ENCODE measurements at regions not wholly inside any gene's neighbourhood (a gene's known extent, or its start where the extent isn't known, plus 50 kb on each side); places are given as distances from the start of the nearest gene placed in this dataset.

DNA sequence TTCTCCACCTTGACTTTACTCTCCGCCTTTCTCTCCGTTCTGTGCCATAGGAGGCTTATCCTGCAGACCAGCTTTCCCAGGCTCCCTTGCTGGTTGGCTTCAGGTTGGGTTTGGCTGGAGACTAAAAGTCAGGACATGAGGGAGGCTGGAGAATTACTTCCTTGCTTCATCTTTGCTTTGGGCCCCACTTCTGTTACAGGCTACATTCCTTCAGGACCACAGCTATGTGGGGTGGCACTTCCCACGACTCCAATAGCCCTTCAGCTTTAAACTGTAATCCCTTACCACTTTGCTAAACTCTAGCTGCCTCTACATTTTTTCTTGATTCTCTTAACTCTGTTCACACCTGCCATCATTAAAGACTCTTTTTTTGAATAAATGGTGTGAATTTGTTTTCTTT, 186.7 kb upstream of the NR4A3 start:
- TF ChIP-seq SRF (IDR thresholded peaks at IDR 0.05; ENCODE audit: low read depth, low read length) = no peak
- TF ChIP-seq, protein P1, sequence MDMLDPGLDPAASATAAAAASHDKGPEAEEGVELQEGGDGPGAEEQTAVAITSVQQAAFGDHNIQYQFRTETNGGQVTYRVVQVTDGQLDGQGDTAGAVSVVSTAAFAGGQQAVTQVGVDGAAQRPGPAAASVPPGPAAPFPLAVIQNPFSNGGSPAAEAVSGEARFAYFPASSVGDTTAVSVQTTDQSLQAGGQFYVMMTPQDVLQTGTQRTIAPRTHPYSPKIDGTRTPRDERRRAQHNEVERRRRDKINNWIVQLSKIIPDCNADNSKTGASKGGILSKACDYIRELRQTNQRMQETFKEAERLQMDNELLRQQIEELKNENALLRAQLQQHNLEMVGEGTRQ (IDR thresholded peaks at IDR 0.05; ENCODE audit: low read length) = no peak
- TF ChIP-seq, protein P2, sequence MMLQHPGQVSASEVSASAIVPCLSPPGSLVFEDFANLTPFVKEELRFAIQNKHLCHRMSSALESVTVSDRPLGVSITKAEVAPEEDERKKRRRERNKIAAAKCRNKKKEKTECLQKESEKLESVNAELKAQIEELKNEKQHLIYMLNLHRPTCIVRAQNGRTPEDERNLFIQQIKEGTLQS (IDR thresholded peaks at IDR 0.05; ENCODE audit: insufficient read depth, low read depth, low read length) = no peak
- TF ChIP-seq TAF1 (IDR thresholded peaks at IDR 0.05; ENCODE audit: low read depth, low read length) = no peak
- no peak for TF ChIP-seq KDM1A (IDR thresholded peaks at IDR 0.05; ENCODE audit: borderline replicate concordance, low read length)
- TF ChIP-seq, protein P3, sequence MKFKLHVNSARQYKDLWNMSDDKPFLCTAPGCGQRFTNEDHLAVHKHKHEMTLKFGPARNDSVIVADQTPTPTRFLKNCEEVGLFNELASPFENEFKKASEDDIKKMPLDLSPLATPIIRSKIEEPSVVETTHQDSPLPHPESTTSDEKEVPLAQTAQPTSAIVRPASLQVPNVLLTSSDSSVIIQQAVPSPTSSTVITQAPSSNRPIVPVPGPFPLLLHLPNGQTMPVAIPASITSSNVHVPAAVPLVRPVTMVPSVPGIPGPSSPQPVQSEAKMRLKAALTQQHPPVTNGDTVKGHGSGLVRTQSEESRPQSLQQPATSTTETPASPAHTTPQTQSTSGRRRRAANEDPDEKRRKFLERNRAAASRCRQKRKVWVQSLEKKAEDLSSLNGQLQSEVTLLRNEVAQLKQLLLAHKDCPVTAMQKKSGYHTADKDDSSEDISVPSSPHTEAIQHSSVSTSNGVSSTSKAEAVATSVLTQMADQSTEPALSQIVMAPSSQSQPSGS (IDR thresholded peaks at IDR 0.05; ENCODE audit: low read length) = no peak
